HCT116 (cell line): ENCODE measurements at regions not wholly inside any gene's neighbourhood (a gene's known extent, or its start where the extent isn't known, plus 50 kb on each side); places are given as distances from the start of the nearest gene placed in this dataset.

Source experiments
- ATAC-seq: fragments of 200-7000 bp; cut with Tn5 transposase; 2 replicates; pipeline ENCODE4 v1.9.1; 2020; ENCODE audit warnings: mild to moderate bottlenecking, moderate library complexity
- BruUV-seq: library from RNA; stranded (reverse); fragments of 400-500 nt; replicated peaks from 2 replicates; lab custom pipeline; 2021; lab: Mats Ljungman, UMichigan
- CTCF ChIA-PET: fragments of 300-600 bp; sonication (Branson Sonifier 250); formaldehyde crosslinking; loops from one replicate; lab custom pipeline; 2021; ENCODE audit warnings: antibody characterized with exemption; lab: Charles Lee
- POLR2A ChIA-PET: fragments of 300-600, 350-600 bp; sonication (Branson Sonifier 250); formaldehyde crosslinking; loops from one replicate; lab custom pipeline; 2021; ENCODE audit warnings: antibody characterized with exemption; lab: Charles Lee
- RAD21 ChIA-PET, 2 experiments: fragments of 300-600 bp; sonication (Branson Sonifier 250); formaldehyde crosslinking; loops; one replicate each; lab custom pipeline; 2023; ENCODE audit warnings: low total read pairs in 2 of 2; ENCODE audit not compliant: uncharacterized antibody in 2 of 2, unreplicated experiment in 2 of 2, low non-redundant PET in 1 of 2; lab: Charles Lee
- DNase-seq: peaks from one replicate; pipeline ENCODE4 v3.0.0-alpha.2; 2010; ENCODE audit warnings: low read depth, low spot score
- H2AFZ ChIP-seq: fragments of 200-600 bp; shearing (Covaris generic), sonication (generic); 2 replicates; pipeline ENCODE4 v1.6.1; 2017; ENCODE audit warnings: low read depth, mixed run types, mixed read lengths, antibody characterized with exemption, low read length; ENCODE audit not compliant: poor library complexity, severe bottlenecking
- H3K27ac ChIP-seq: 2 replicates; pipeline ENCODE4 v1.5.1; 2012; ENCODE audit warnings: low read depth, low read length
- H3K27me3 ChIP-seq: fragments of 200-600 bp; sonication (generic); 2 replicates; pipeline ENCODE4 v1.6.1; 2016; ENCODE audit warnings: mixed run types, low read length, mixed read lengths; ENCODE audit not compliant: insufficient read depth
- H3K36me3 ChIP-seq, 2 experiments: fragments of 200-500 bp in 1 of 2; fragments of 200-600 bp in 1 of 2; sonication (Bioruptor generic) in 1 of 2; sonication (generic) in 1 of 2; 2 replicates each; pipeline versions ENCODE4 v1.5.1 to v1.6.1; 2014 to 2016; ENCODE audit warnings: low read length in 2 of 2, inconsistent platforms in 1 of 2, mixed read lengths in 1 of 2, mixed run types in 1 of 2; ENCODE audit not compliant: insufficient read depth in 2 of 2, control insufficient read depth in 1 of 2
- H3K4me1 ChIP-seq, 2 experiments: fragments of 200-600 bp in 1 of 2; sonication (generic) in 1 of 2; 2 replicates each; pipeline versions ENCODE4 v1.5.1 to v1.6.1; 2012 to 2017; ENCODE audit warnings: low read length in 2 of 2, inconsistent platforms in 1 of 2, mild to moderate bottlenecking in 1 of 2, mixed read lengths in 1 of 2, mixed run types in 1 of 2, moderate library complexity in 1 of 2; ENCODE audit not compliant: insufficient read depth in 2 of 2, control insufficient read depth in 1 of 2
- H3K4me2 ChIP-seq: fragments of 200-600 bp; sonication (generic); 2 replicates; pipeline ENCODE4 v1.6.1; 2017; ENCODE audit warnings: mixed run types, low read length, mixed read lengths
- H3K4me3 ChIP-seq, 2 experiments: fragments of 200-600 bp in 1 of 2; sonication (generic) in 1 of 2; replicated peaks in 1 of 2; 2 replicates each; pipeline ENCODE4 v1.5.1; 2011 to 2016; ENCODE audit warnings: low read length in 2 of 2, control low read depth in 1 of 2, low read depth in 1 of 2, mild to moderate bottlenecking in 1 of 2, mixed read lengths in 1 of 2, mixed run types in 1 of 2
- H3K79me2 ChIP-seq: fragments of 200-600 bp; sonication (generic); 2 replicates; pipeline ENCODE4 v1.6.1; 2017; ENCODE audit warnings: mild to moderate bottlenecking, mixed run types, low read length, moderate library complexity, mixed read lengths; ENCODE audit not compliant: insufficient read depth
- H3K9ac ChIP-seq: fragments of 200-600 bp; sonication (generic); 2 replicates; pipeline ENCODE4 v1.6.1; 2016; ENCODE audit warnings: low read length, mixed read lengths
- H3K9me2 ChIP-seq: fragments of 200-600 bp; sonication (generic), shearing (Covaris generic); 2 replicates; pipeline ENCODE4 v1.6.1; 2017; ENCODE audit warnings: mixed run types, mild to moderate bottlenecking, moderate library complexity; ENCODE audit not compliant: insufficient read depth
- H3K9me3 ChIP-seq, 2 experiments: fragments of 200-500 bp in 1 of 2; fragments of 200-600 bp in 1 of 2; sonication (Bioruptor generic) in 1 of 2; sonication (generic) in 1 of 2; 2 replicates each; pipeline ENCODE4 v1.6.1; 2014 to 2017; ENCODE audit warnings: low read length in 2 of 2, mixed read lengths in 2 of 2, inconsistent platforms in 1 of 2, low read depth in 1 of 2, mild to moderate bottlenecking in 1 of 2, mixed run types in 1 of 2, moderate library complexity in 1 of 2; ENCODE audit not compliant: control insufficient read depth in 1 of 2, insufficient read depth in 1 of 2
- H4K20me1 ChIP-seq: fragments of 200-600 bp; sonication (generic), shearing (Covaris generic); 2 replicates; pipeline ENCODE4 v1.6.1; 2017; ENCODE audit warnings: mixed run types, mild to moderate bottlenecking, moderate library complexity; ENCODE audit not compliant: insufficient read depth
- EGR1 ChIP-seq: IDR thresholded peaks from 2 replicates; pipeline ENCODE4 v1.6.1; 2012; ENCODE audit warnings: low read depth
- ELF1 ChIP-seq: IDR thresholded peaks from 2 replicates; pipeline ENCODE4 v1.6.1; 2012; ENCODE audit warnings: low read depth, borderline replicate concordance
- EZH2phosphoT487 ChIP-seq: fragments of 200-600 bp; IDR thresholded peaks from 2 replicates; pipeline ENCODE4 v1.6.1; 2018; ENCODE audit warnings: antibody characterized with exemption, borderline replicate concordance
- FOSL1 ChIP-seq: IDR thresholded peaks from 2 replicates; pipeline ENCODE4 v1.6.1; 2012; ENCODE audit warnings: low read depth
- MAX ChIP-seq: IDR thresholded peaks from 2 replicates; pipeline ENCODE4 v1.6.1; 2012
- POLR2A ChIP-seq: IDR thresholded peaks from 2 replicates; pipeline ENCODE4 v1.7.0; 2011; ENCODE audit warnings: borderline replicate concordance; ENCODE audit not compliant: insufficient read depth, insufficient read length; ENCODE audit errors: extremely low read depth
- POLR2AphosphoS5 ChIP-seq: IDR thresholded peaks from 2 replicates; pipeline ENCODE4 v1.6.1; 2011; ENCODE audit warnings: mild to moderate bottlenecking, low read depth, low read length, moderate library complexity
- RAD21 ChIP-seq: IDR thresholded peaks from 2 replicates; pipeline ENCODE4 v1.6.1; 2012; ENCODE audit warnings: low read depth, mild to moderate bottlenecking
- SIN3A ChIP-seq: IDR thresholded peaks from 2 replicates; pipeline ENCODE4 v1.6.1; 2012; ENCODE audit warnings: low read depth
- SP1 ChIP-seq: IDR thresholded peaks from 2 replicates; pipeline ENCODE4 v1.6.1; 2012; ENCODE audit warnings: low read depth
- TCF7L2 ChIP-seq: IDR thresholded peaks from 2 replicates; pipeline ENCODE4 v1.7.0; 2011; ENCODE audit warnings: borderline replicate concordance, inconsistent platforms; ENCODE audit not compliant: insufficient read depth, insufficient read length; ENCODE audit errors: extremely low read depth
- YY1 ChIP-seq: IDR thresholded peaks from 2 replicates; pipeline ENCODE4 v1.6.1; 2011; ENCODE audit warnings: low read length, low read depth, moderate library complexity, mild to moderate bottlenecking; ENCODE audit not compliant: insufficient replicate concordance; ENCODE audit errors: extremely low read depth
- ZBTB33 ChIP-seq: IDR thresholded peaks from 2 replicates; pipeline ENCODE4 v1.6.1; 2011; ENCODE audit warnings: mild to moderate bottlenecking, low read length, moderate library complexity; ENCODE audit not compliant: insufficient replicate concordance; ENCODE audit errors: extremely low read depth
- ZNF274 ChIP-seq: fragments of 200-500 bp; sonication (Bioruptor generic); IDR thresholded peaks from 2 replicates; pipeline ENCODE4 v1.6.1; 2014; ENCODE audit warnings: mild to moderate bottlenecking, low read depth, low read length, inconsistent platforms
- intact Hi-C: fragments of 100-400 bp; cut with micrococcal nuclease; formaldehyde crosslinking; loops from 2 replicates; pipeline ENCODE4 v1.10.0; 2022

GRCh38 chr13:40103864-40104263, 448.4 kb downstream of the COG6 start:
- no peak for DNase-seq
- no peaks in the 10 kb centered on the region for H3K79me2 ChIP-seq
- TF ChIP-seq SIN3A, result no peak
- no peak for TF ChIP-seq RAD21
- TF ChIP-seq POLR2AphosphoS5, result no peak
- no peak for TF ChIP-seq FOSL1
- no peak for TF ChIP-seq ZBTB33
- no peak for TF ChIP-seq POLR2A
- TF ChIP-seq EZH2phosphoT487, result no peak
- TF ChIP-seq YY1, result no peak
- no peak for TF ChIP-seq MAX
- no peak for TF ChIP-seq ZNF274
- TF ChIP-seq EGR1, result no peak
- no peak for TF ChIP-seq ELF1
- TF ChIP-seq SP1, result no peak
- TF ChIP-seq TCF7L2, result no peak
- H3K27ac ChIP-seq, result no peak overlapping the region
- H3K4me2 ChIP-seq, result no peak overlapping the region
- ChIA-PET POLR2A (no interaction called here), CTCF (no interaction called here), RAD21 (no interaction called here)
- H3K4me3 ChIP-seq, result no peak overlapping the region
- intact Hi-C loops, result no loop called here
- H2AFZ ChIP-seq, result no peak overlapping the region
- BruUV-seq, result no TSS peak
- H3K9ac ChIP-seq, result no peak overlapping the region
- H3K4me1 ChIP-seq, result peaks cover 3 to 12% of the 10 kb centered on the region in 2 experiments; a peak in 3 of 4 replicates
- H3K27me3 ChIP-seq, result no peaks in the 10 kb centered on the region
- H3K9me2 ChIP-seq, result no peaks in the 10 kb centered on the region
- H3K36me3 ChIP-seq, result no peaks in the 10 kb centered on the region
- H4K20me1 ChIP-seq, result no peaks in the 10 kb centered on the region
- 0 out of 4 replicates have a peak, but pooled peaks cover 0 to 4% of the 10 kb centered on the region in 2 experiments for H3K9me3 ChIP-seq
- ATAC-seq, result no peak
